SH-SY5Y (cell line): ENCODE measurements at regions not wholly inside any gene's neighbourhood (a gene's known extent, or its start where the extent isn't known, plus 50 kb on each side); places are given as distances from the start of the nearest gene placed in this dataset.

Experiments used
- GATA2 ChIP-seq: IDR thresholded peaks from 2 replicates; pipeline ENCODE4 v1.6.1; 2011; ENCODE audit warnings: mild to moderate bottlenecking, low read depth, low read length
- GATA3 ChIP-seq: IDR thresholded peaks from 2 replicates; pipeline ENCODE4 v1.6.1; 2011; ENCODE audit warnings: low read depth, mild to moderate bottlenecking, low read length, moderate library complexity

DNA sequence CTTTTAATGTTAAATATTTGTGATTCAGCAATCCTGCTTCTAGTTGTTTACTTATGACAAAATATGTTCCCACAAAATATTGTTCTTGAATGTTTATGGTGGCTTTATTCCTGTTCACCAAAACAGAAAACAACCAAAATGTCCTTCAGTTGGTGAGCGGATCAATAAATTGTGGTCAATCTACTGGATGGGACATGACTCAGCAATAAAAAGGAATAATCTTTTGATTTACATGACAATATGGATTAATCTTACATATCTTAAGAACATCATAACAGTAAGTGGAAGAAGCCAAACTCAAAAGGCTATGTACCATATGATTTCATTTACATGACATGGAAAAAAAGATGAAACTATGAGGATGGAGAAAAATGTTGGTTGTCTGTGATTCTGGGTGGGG, 691.3 kb upstream of the GHITM start:
- TF ChIP-seq GATA3 (no peak), GATA2 (no peak)
